Stimulated activated CD8-positive, alpha-beta memory T cell treated with anti-CD3 and anti-CD28 coated beads, Interleukin-4, amount 100 ng/mL, for 1 hour (primary cell): ENCODE measurements at regions not wholly inside any gene's neighbourhood (a gene's known extent, or its start where the extent isn't known, plus 50 kb on each side); places are given as distances from the start of the nearest gene placed in this dataset.

ENCODE experiments used
- DNase-seq, 2 donors: peaks; one replicate each; pipeline ENCODE4 v3.0.0-alpha.2; 2020; ENCODE audit warnings: low read depth in 2 of 2, low spot score in 1 of 2

GRCh38 chr22:17269224-17269606, 50.0 kb upstream of the ADA2 start:
- DNase-seq: no peak
